Fibroblast of lung (primary cell): ENCODE measurements at regions not wholly inside any gene's neighbourhood (a gene's known extent, or its start where the extent isn't known, plus 50 kb on each side); places are given as distances from the start of the nearest gene placed in this dataset.

Source experiments
- CTCF ChIP-seq, 2 donors: IDR thresholded peaks in 1 of 2; conservative IDR thresholded peaks in 1 of 2; 1 replicate in 1 of 2; 2 replicates in 1 of 2; pipeline ENCODE4 v1.5.1; 2011 to 2012; ENCODE audit warnings: low read length in 2 of 2, control low read depth in 1 of 2, inconsistent platforms in 1 of 2, low read depth in 1 of 2, mild to moderate bottlenecking in 1 of 2
- EZH2 ChIP-seq: IDR thresholded peaks from 2 replicates; pipeline ENCODE4 v1.5.1; 2012; ENCODE audit warnings: low read length, control low read depth, mild to moderate bottlenecking; ENCODE audit errors: missing control alignments

- TF ChIP-seq EZH2 (no peak), CTCF (conservative IDR thresholded peaks at IDR 0.05 in 1 of 2, IDR thresholded peaks at IDR 0.05 in 1 of 2; ENCODE audit: low read depth in 1 of 2, low read length in 2 of 2) (no peak)
These were observed 1139.9 kb upstream of the FLRT2 start for GRCh38 chr14:84390010-84390409.
